ENCODE measurements at regions not wholly inside any gene's neighbourhood (a gene's known extent, or its start where the extent isn't known, plus 50 kb on each side); places are given as distances from the start of the nearest gene placed in this dataset.

DNA sequence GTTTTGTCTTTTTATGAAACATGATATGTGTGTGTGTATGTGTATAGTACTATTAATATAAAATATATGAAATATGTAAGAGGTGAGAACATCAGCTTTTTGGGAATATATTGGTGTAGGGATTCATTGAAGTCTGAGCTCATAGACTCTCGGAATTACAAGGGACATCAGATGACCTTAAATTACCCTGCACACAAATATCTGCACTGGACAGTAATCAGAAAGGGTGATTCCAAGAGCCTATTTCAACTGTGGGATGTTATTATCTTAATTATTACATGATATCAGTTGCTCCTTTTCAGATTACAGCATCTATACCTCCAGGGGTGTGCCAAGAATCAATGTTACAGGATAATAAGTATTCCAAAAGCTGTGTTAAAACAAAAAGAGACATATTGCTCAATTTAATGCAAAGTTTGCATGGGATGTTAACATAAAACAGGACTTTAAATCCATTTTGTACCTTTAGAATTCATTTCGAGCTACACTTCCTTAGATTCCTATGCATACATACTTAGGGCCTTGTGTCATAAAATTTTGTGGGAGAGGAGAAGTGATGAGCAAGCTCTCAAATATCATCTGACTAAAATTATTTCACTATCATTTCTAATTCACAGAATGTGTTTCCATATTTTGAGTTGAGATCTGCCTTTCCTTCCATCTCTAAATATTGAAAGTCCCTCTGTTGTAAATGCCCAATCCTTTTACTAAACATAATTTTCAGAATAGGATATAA, 365.2 kb downstream of the BRINP1 start:
- DNase-seq (ENCODE audit: low spot score), result no peak

DNA sequence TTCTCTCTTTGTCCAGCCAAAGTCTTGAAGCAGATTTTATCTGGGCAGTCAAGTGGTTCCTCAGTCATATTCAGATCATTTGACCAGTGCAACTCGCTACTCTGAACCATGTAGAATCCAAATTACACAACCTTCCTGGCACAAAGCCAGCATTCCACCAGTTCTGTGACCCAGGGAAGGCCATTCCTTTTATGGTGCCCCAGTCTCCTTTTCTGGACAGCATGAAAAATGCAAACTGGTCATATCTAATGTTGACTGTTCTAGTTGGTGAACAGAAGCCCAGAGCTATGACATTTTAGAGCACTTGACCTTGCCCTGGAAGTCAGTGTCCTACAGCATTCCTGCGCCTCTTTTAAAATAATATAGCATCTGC, 364.6 kb downstream of the BRINP1 start:
- peak; percentile 10 for DNase-seq (ENCODE audit: low spot score)

DNA sequence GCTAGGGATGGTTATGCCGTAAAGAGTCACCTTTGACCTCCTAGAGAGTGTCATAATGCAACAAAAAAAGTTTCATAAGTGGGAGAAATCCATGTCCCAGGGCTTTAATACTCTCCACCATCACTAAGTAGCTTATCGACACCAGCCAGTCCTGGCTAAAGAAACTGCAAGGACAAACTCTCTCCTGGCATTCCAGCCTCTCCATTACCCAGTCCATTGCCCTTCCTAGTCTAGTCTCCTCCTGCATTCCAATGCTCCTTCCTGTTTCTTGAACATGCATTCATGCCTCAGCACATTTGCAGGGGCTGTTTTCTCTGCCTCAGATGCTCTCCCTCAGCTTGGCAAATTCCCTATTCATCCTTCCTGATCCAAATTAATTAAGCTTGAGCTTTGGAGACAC, 364.1 kb downstream of the BRINP1 start:
- DNase-seq (ENCODE audit: low spot score), result no peak

DNA sequence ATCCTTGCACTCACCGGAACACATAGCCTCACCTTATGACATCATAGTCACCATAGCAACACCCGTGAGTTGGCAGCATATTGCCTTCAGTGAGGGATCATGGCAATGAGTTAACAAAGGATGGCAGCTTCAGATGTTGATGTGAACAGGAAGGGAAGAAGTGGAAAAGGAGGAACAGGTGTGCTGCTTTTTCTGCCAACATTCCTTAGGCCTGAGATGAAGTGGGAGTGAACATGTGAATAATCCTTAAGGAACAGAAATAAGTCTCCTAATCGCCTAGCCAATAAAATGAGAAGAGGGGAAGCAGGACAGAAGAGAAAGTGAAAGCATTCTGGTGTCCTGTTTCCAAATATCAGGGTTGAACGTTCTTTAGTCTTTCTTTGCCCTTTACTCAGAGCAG, 360.0 kb downstream of the BRINP1 start:
- DNase-seq (ENCODE audit: low spot score), result peak; percentile 32

DNA sequence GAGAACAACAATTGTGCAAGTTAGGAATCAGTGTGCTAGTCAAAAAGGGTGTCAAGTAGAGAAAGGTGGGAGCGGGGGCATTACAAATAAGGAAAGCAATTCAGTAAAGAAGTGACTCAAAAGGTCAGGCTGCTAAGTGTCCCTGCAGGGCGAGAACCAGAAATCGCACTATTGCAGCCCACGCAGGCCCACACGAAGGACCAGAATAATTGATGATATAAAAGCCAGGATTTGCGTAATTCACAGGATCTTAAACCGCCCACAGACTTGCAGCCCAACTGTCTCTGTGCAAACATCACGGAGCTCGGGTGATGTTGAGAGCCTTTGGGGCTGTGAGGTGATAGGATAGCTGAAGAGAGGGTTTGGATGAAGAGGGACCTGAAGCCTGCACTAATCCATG, 349.0 kb downstream of the BRINP1 start:
- DNase-seq (ENCODE audit: low spot score), result no peak

DNA sequence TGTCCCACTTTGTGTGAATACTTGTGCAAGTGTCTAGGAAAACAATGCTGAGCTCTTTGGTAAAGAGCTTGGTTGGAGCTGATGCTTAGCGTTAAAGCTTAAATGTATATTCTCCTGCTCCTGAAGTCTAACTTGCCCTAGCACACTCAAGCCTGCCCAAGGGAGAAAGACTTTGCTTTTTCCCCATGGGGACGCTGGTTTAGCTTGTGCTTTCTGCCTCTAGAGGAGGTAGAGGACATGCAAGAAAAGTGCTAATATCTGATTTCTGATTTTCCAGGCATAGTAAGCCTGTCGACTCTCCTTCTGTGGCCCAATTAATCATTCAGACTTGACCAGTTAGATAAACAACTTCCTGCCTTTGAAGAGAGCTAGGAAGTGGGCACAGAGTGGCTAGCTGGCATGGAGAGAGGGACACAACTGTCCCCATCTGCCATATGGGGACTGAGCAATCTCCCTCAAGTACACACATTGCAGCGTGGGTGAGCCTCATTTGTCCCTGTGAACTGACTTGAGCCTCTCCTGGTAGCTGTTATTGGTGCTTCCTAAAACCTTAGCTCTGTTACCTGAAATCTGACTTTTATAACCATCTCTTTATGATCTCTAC, 348.4 kb downstream of the BRINP1 start:
- no peak for DNase-seq (ENCODE audit: low spot score)

DNA sequence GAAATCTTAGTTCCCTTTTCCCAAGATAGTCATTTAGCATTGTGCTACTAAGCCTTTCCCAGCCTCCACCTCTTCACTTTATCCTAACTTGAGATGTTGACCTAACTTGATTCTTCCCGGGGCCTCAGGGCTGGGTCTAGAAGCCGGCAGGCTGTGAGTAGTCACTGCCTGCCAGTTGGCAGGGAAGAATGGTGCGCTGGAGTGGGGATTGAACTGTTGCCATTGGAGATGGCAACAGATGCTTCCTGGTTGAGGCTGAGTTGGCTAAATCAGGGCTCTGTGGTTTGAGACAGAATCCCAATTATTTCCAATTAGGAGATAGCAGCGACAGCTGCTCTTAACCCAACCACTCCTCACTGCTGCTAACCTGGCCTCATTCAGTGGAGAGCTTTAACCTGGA, 343.1 kb downstream of the BRINP1 start:
- DNase-seq (ENCODE audit: low spot score), result no peak

DNA sequence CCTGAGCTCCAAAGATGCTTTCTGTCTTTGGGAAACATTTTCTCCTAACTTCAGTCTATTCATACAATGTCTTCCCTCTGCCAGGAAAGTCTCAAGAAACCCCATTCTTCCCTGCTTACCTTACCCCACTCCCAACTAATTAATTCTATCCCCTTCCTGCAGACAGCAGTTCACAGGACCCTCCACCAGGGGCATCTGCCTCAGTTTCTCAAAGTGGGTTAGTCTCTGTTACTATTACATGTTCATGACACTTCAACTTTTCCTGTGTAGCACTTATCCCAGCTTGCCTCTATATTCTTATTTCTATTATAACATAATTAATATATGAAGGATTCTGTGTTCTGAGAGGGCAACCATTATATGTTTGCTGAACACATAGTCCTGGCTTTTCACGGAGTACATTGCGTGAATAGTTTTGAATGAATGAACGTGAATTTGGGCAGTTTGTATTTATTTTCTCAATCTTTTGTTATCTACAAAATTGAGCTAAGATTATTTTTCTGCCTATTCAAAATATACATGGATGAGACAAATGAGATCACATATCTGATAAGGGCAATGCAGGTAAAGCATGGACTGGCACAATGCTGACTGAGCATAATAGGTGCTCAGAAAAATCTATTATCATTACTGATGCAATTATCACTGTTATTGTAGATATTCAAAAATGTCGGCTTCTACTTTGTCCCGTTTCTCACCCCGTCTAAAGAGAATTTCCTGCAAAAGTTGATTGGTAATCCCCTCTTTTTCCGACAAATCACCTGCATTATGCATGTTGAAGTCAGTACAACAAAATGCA, 341.1 kb downstream of the BRINP1 start:
- DNase-seq (ENCODE audit: low spot score), result no peak

DNA sequence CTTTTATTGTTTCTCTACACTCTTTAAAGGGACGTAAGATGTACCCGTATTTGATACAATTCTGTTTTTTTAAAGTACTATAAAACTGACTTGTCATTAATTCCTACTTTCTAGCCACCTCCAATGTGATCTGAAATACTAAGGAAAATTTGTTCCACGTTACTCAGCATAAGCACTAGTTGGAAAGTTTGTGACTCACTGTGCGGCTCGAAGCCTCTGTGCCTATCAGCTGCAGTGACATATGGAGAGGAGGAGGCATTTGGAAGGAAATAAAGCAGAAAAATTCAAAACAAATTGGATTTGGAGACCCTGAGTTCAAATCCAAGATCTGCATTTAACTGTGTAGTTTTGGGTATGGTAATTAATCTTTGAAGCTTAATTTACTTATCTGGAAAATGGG, 339.3 kb downstream of the BRINP1 start:
- no peak for DNase-seq (ENCODE audit: low spot score)

DNA sequence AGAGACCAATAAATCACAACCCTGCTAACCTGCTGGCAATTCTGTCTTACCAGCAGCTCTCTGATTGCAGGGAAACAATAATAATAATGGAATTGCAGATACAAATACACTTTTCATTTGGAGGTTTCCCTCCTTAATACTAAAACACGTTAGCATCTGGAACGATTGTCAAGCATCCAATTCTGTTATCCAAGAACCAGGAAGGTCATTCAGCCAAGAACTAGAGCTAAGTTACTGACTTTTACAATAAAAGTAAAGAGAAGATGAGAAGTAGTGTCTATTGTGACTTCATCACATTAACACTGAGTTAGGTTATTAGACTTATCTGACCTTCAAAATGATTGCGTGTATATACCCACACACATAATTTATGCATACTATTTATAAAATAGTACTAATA, 335.6 kb downstream of the BRINP1 start:
- no peak for DNase-seq (ENCODE audit: low spot score)

DNA sequence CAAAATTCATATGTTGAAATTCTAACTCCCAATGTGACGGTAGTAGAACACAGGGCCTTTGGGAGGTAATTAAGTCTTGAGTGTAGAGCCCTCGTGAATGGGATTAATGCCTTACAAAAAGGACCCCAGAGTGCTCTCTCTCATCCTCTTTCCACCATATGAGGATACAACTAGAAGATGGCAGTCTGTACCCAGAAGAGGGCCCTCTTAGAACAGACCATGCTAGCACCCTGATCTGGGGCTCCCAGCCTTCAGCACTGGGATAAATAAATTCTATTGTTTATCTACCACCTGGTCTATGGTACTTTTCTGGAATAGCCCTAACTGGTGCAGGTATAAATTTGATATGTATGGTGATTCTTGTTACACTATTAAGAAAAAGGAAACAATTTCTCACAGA, 332.3 kb downstream of the BRINP1 start:
- no peak for DNase-seq (ENCODE audit: low spot score)

DNA sequence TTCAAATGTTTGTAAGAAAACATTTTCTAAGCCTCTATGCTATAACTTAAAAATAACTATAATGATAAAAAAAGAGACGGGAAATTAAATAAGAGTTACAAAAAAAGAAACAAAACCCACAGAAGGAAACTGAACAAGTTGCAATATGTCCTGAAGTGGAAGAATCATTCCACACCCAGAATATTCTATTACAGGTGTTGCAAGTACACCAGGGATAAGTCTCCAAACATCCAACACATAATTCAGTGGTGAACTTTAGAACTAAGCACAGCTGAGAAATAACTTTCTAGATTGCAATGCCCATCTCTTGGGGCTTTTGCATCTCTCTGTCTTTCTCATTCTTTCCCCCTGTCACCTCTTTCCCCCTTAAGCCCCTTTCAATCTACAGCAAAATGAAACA, 325.2 kb downstream of the BRINP1 start:
- no peak for DNase-seq (ENCODE audit: low spot score)

DNA sequence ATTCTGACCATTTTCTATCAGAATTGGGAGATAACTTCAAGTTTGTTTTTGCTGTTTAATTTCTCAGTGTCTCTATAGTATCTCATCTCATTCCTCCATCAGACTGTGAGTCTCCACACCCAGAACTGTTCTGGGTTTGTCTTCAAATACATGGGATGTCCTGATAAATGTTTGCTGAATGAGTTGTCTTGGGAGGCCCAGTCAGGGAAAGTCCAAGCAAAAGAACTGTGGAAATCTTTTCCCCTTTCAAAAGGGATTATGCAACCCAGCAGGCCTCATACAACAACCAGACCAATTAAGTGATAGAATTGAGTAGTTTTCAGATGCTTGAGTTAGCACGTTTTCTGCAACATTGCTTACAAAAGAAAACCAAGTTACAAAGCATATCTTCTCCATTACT, 324.4 kb downstream of the BRINP1 start:
- DNase-seq (ENCODE audit: low spot score), result no peak

DNA sequence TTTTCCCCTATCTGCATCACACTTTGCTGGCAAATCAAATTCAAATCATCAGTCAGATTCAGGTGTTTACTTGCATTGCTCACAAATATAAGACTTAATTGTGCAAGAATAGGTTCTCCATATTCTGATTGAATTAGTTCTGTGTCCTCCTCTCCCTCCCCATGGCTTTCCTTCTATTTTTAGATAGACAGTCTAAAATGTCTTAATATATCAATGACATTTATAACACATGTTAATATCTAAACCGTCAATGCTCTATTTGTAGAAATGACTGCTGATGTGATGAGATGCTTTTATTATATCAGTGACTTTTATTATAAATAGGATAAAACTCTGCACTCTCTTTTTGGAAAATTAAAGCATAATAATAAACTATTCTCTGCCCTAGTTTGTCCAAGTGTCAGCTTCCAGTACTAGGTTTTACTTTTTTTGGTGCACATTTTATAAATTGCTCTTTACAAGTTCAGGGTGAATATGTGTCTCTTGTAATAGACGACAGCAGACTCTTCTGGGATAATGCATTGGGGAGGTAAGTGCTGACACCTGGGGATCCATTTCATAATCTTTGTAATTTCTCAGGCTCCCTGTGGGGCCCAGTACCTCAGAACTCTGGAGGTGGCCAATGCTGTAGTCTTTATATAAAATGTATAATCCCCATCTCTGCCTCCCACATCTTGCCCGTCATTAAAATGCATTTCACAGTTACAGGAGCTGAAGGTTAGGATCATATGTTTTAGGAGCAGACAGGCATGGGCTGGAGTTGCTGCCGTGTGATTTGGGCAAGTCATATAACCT, 321.5 kb downstream of the BRINP1 start:
- no peak for DNase-seq (ENCODE audit: low spot score)

DNA sequence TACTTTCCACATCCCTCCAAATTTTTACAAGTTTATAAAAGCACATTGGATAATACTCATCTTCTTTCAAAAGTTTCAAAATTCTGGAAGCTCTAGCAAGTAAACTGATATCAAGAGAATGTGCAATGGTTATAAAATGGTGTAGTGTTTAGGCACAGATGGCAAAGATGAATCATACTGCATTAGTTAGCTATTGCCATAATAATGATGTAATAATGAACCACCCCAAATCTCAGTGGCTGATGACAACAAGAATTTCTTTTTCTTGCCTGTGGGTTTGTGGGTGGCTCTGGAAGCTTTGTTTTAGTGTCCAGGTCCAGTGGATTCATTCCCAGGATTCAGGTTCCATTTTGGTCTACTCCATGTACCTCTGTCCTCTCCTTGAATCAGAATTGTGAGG, 319.0 kb downstream of the BRINP1 start:
- DNase-seq (ENCODE audit: low spot score), result no peak

DNA sequence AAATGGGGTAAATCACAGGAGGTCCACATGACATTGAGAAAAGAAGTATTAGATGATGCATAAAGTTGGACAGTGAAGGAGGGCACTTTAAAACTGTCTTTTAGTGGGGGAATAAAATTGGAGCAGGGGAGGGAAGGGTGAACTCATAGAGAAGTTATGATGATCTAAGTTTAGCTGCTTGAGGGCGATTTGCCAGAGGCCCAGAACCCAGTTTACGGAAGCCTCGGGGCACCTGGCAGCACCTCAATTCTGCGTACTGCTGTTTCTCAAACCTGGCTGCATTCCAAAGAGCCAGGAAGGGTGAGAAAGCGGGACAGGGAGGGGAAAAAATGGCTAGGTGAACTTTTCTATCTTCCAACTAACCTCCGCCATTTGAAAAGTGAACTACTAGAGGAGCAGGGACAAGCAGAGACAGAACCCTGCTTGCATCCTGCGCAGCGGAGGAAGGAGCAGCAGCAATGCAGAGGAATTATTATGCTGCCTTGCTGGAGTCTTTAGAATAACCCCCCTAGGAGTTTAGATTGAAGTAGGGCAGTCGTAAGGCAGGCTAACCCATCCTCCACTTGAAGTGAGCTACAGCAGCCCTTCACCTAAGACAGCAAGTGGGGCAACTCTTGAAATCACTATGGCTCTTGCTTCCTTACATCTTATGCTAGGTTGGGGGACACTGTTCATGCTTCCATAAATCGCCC, 316.8 kb downstream of the BRINP1 start:
- DNase-seq (ENCODE audit: low spot score), result no peak

DNA sequence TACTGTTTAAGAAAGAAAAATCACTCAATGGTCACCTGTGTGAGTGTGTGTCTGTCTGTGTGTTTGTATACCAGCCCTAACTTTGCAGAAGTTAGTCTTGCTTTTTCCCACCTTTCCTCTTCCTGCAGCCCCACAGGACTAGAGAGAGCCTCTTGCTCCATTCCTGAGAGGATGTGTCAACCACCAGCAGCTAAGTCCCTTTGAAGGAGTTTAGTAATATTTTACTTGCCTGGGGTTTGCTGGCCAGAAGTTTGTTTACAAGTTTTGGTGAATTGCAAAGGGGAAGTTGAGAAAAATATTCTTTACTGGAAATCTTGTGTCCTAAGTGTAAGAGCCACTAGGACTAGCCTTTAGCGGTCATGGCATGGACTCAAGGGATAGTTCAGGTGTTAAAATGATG, 316.2 kb downstream of the BRINP1 start:
- no peak for DNase-seq (ENCODE audit: low spot score)

DNA sequence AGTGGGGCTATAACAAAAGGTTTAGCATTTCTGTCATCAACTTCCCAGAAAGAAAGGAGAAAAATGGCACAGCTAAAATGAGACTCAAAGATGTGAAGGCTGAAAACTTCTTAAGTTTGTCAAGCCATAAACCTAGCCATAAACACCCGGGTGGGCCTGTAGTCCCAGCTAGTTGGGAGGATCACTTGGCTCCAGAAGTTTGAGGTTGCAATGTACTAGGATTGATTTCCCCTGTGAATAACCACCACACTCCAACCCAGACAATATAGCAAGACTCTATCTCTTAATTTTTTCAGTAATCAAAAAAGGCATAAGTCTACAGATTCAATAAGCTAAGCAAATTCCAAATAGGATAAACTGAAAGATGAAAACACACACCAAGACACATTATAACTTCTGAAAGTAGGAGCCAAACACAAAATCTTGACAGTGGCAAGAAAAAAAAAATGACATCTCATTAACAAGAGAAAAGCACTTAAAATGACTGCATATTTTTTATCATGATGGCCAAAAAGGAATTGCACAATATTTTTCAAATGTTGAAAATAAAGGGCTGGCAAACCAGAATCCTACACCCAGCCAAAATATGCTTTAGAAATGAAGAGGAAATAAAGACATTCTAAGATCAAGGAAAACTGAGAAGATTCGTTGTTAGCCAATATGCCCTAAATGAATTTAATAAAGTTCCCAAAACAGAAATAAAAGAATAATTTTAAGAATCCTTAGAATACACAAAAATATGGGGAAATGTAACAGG, 308.4 kb downstream of the BRINP1 start:
- no peak for DNase-seq (ENCODE audit: low spot score)

DNA sequence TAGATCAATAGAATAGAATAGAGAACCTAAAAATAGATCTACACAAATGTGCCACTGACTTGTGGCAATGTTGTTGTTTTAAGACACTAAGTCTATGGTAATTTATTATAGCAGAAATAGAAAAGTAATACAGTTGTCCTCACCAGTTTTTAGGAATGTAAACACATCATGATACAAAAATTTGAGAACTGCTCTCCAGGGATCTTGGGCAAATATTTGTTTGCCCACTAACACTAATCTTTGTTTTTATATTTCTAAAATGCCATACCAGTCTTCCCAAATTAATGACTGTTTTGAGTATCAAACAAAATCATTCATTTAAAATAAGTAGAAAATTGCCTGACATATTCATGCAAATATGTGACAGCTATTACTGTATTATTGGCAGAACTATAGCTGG, 297.6 kb downstream of the BRINP1 start:
- no peak for DNase-seq (ENCODE audit: low spot score)

DNA sequence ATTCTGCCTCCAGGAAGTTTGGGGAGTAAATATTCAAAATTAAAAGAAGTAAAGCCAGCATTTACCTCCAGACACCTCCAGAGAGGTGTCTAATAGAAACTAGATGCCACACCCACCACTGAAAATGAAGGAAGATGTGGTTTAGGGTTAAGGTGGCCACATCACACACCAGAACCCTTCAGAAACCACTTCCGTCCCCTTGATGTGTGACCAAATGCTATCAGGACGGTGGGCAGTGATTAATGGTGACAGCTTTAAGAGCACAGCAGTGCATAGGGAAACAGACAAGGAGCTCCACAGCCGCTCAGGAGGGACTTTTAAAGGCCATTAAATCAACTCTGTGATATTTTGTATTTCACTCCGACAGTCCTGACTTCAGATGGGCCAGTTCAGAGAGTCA, 295.2 kb downstream of the BRINP1 start:
- DNase-seq (ENCODE audit: low spot score), result no peak

DNA sequence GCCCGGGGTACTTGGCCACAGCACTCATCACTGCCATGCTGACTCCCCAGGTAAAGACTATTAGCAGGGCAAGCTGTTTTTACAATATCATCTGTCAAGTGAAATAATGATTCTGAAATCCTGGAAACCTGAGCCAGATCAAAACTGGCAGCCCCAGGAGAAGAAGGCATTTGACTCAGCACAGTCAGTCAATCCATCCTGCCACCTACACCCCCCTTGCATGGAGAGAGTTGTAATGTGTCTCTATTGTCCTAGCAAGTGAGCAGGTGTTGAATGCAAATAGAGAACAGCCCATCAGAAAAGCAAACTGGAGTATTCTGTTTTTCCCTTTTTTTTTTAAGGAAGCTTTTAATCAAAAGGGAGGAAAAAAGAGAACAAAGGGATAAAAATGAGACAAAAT, 291.2 kb downstream of the BRINP1 start:
- DNase-seq (ENCODE audit: low spot score), result no peak

Measured in A172 (cell line).